Neural crest cell (in vitro differentiated cells): ENCODE measurements at regions not wholly inside any gene's neighbourhood (a gene's known extent, or its start where the extent isn't known, plus 50 kb on each side); places are given as distances from the start of the nearest gene placed in this dataset.

ENCODE experiments used
- DNase-seq: peaks from one replicate; pipeline ENCODE4 v3.0.0; 2021; ENCODE audit warnings: low read depth, mixed read lengths, low spot score
- H3K27ac Mint-ChIP-seq: one replicate; pipeline ENCODE4 v1.8.0; 2021; ENCODE audit warnings: mild to moderate bottlenecking, mixed read lengths; ENCODE audit not compliant: unreplicated experiment
- H3K27me3 Mint-ChIP-seq: 2 replicates; pipeline ENCODE4 v1.8.0; 2021; ENCODE audit warnings: low read depth, mild to moderate bottlenecking, mixed read lengths
- H3K36me3 Mint-ChIP-seq: 2 replicates; pipeline ENCODE4 v1.8.0; 2021; ENCODE audit warnings: low read depth, mild to moderate bottlenecking, mixed read lengths
- H3K4me1 Mint-ChIP-seq: 2 replicates; pipeline ENCODE4 v1.8.0; 2021; ENCODE audit warnings: mixed read lengths
- H3K4me3 Mint-ChIP-seq: one replicate; pipeline ENCODE4 v1.8.0; 2021; ENCODE audit warnings: mild to moderate bottlenecking, mixed read lengths
- H3K9me3 Mint-ChIP-seq: 2 replicates; pipeline ENCODE4 v1.8.0; 2021; ENCODE audit warnings: mixed read lengths
- TF ChIP-seq, protein P1 (sequence below): fragments of 200-600 bp; sonication (generic); conservative IDR thresholded peaks from 2 replicates; pipeline ENCODE4 v1.5.0; 2021; ENCODE audit warnings: antibody characterized with exemption, mild to moderate bottlenecking

DNA sequence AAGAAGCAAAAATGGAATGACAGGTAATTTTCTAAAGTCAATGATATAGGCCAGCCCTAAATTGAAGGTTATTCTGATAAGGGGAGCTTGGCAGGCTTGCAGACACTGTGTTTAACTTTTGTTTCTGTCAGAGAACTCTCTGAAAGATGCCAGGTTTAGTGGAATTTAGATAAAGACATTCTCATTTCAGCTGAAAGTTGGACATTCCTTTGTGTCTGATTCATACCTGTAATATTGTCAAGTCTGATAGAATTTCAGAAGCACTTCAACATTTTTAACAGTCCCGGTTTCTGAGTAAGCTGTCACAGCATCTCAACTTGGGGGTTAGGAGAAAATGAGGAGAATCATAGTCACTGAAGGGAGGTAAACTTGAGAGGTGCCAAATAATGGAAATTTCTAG is 84.0 kb downstream of the DIPK2A start:
- no peaks in the 10 kb centered on the region for H3K36me3 Mint-ChIP-seq
- H3K27ac Mint-ChIP-seq, result no peak overlapping the region
- no peaks in the 10 kb centered on the region for H3K4me1 Mint-ChIP-seq
- H3K9me3 Mint-ChIP-seq, result no peaks in the 10 kb centered on the region
- H3K27me3 Mint-ChIP-seq, result no peaks in the 10 kb centered on the region
- TF ChIP-seq, protein P1, sequence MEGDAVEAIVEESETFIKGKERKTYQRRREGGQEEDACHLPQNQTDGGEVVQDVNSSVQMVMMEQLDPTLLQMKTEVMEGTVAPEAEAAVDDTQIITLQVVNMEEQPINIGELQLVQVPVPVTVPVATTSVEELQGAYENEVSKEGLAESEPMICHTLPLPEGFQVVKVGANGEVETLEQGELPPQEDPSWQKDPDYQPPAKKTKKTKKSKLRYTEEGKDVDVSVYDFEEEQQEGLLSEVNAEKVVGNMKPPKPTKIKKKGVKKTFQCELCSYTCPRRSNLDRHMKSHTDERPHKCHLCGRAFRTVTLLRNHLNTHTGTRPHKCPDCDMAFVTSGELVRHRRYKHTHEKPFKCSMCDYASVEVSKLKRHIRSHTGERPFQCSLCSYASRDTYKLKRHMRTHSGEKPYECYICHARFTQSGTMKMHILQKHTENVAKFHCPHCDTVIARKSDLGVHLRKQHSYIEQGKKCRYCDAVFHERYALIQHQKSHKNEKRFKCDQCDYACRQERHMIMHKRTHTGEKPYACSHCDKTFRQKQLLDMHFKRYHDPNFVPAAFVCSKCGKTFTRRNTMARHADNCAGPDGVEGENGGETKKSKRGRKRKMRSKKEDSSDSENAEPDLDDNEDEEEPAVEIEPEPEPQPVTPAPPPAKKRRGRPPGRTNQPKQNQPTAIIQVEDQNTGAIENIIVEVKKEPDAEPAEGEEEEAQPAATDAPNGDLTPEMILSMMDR, result no peak
- H3K4me3 Mint-ChIP-seq, result no peak overlapping the region
- no peak for DNase-seq

DNA sequence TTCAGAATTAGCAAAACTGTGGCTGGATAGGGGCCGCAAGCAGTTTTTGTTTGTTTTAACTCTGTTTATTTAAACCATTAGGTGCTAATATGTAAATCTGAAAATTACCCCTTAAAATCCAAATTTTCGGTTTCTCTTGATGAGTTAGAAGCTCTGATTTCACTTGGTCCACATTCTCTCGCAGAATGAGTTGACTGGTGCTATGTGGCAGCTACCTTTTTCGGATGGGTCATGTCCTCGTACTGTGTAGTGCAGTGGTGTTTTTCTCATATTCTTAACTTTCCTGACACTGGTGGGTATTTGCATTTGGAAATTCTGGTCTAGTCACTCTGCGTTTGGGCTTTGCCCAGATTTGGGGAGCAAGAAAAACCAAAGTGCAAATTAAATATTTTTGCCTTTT is 87.1 kb downstream of the DIPK2A start:
- H3K36me3 Mint-ChIP-seq, result no peaks in the 10 kb centered on the region
- DNase-seq, result no peak
- TF ChIP-seq, protein P1, result no peak
- no peaks in the 10 kb centered on the region for H3K27me3 Mint-ChIP-seq
- H3K9me3 Mint-ChIP-seq, result no peaks in the 10 kb centered on the region
- H3K4me1 Mint-ChIP-seq, result no peaks in the 10 kb centered on the region
- H3K27ac Mint-ChIP-seq, result no peak overlapping the region
- H3K4me3 Mint-ChIP-seq, result no peak overlapping the region

DNA sequence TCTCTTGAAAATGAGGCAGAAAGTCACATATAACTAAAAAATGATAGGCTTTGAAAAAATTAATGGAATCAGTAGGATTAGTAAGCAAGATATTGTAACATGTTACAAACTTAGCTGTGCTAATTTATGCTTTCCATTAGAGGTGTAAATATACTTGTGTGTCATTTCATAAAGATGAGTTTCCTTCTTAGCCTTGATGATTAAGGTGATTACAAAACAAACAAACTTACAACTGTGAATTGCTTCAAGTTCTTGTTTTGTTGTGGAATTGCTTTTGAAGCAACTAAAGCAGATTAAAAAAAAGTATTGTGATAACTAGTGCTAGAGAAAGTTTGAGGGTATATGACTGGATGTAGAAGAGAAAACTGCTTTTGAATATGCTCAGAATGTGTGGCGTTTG is 87.9 kb downstream of the DIPK2A start:
- Mint-ChIP-seq H3K4me1 (no peaks in the 10 kb centered on the region), H3K27ac (no peak overlapping the region), H3K4me3 (no peak overlapping the region), H3K27me3 (no peaks in the 10 kb centered on the region), H3K36me3 (no peaks in the 10 kb centered on the region), H3K9me3 (no peaks in the 10 kb centered on the region)
- TF ChIP-seq, protein P1, result no peak
- no peak for DNase-seq

DNA sequence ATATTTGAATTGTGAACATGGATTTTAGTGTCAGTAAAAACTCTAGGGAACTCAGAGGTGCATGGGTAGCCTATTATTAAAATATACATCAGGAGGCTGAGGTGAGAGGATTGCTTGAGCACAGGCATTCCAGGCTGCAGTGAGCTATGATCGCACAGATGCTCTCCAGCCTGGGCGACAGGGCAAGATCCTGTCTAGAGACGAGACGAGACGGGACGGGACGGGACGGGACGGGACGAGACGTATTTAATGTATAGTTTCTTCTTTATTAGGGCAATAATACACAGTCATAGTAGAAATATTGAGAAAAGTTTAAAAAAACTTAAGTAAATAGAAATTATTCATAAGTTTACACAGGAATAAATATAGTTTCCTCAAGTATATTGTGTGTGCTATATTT is 89.3 kb downstream of the DIPK2A start:
- Mint-ChIP-seq H3K27me3 (no peaks in the 10 kb centered on the region), H3K4me1 (no peaks in the 10 kb centered on the region), H3K27ac (no peak overlapping the region), H3K9me3 (no peaks in the 10 kb centered on the region), H3K4me3 (no peak overlapping the region), H3K36me3 (no peaks in the 10 kb centered on the region)
- DNase-seq, result no peak
- TF ChIP-seq, protein P1, result no peak

- no peaks in the 10 kb centered on the region for H3K4me1 Mint-ChIP-seq
- no peaks in the 10 kb centered on the region for H3K36me3 Mint-ChIP-seq
- no peaks in the 10 kb centered on the region for H3K27me3 Mint-ChIP-seq
- DNase-seq, result no peak
- H3K9me3 Mint-ChIP-seq, result no peaks in the 10 kb centered on the region
- TF ChIP-seq, protein P1, result no peak
- no peak overlapping the region for H3K27ac Mint-ChIP-seq
- no peak overlapping the region for H3K4me3 Mint-ChIP-seq
These were observed 91.7 kb downstream of the DIPK2A start for GRCh38 chr3:144063306-144063705.

DNA sequence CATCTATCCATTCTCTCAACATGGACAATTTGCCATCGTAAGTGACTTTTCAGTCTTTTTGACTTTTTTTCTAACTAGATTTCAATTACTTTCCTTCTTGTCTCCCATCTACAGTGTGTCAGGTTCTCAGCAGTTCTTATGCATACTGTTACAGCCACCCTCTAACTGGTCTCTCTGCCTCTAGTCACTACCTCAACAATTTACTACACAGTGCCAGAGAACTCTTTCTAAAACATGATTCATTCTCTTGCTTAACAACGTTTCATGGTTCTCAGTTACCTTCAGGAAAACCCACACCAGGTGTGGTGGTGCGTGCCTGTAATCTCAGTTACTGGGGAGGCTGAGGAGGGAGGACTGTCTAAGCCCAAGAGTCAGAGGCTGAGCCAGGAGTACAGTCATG is 95.4 kb downstream of the DIPK2A start:
- H3K4me3 Mint-ChIP-seq, result no peak overlapping the region
- no peak for DNase-seq
- no peak overlapping the region for H3K27ac Mint-ChIP-seq
- peaks cover 7% of the 10 kb centered on the region for H3K36me3 Mint-ChIP-seq
- H3K4me1 Mint-ChIP-seq, result no peaks in the 10 kb centered on the region
- H3K27me3 Mint-ChIP-seq, result no peaks in the 10 kb centered on the region
- TF ChIP-seq, protein P1, result no peak
- H3K9me3 Mint-ChIP-seq, result peaks cover 6% of the 10 kb centered on the region
